ENCODE measurements at regions not wholly inside any gene's neighbourhood (a gene's known extent, or its start where the extent isn't known, plus 50 kb on each side); places are given as distances from the start of the nearest gene placed in this dataset.

DNA sequence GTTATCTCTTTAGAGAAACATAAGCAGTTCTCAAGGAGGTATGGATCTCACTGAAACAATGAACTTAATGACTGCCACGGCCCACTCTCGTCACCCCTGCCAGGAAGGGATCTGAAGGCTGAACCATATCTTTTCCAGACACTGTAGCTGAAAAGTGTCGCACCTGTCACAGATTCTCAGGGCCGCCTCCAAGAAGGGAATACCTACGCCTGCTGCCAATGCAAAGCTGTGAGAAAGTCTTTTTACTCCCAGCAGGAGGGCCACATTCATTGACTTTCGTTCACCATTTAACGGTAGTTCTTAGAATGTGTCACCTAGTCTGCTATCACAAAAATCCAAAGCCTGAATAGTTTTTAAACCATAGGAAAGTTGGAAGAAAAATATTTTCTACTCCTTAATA is 66.7 kb upstream of the SH3BP4 start:
- no peak for DNase-seq
- Histone ChIP-seq H3K4me3 (ENCODE audit: low read length) (no peak overlapping the region), H3K4me1 (ENCODE audit: control insufficient read depth, insufficient read depth, low read length) (no peaks in the 10 kb centered on the region), H3K27me3 (ENCODE audit: control insufficient read depth, insufficient read depth, low read length) (peaks cover 3% of the 10 kb centered on the region), H3K9me3 (ENCODE audit: control insufficient read depth, insufficient read depth, low read length) (no peaks in the 10 kb centered on the region), H3K36me3 (ENCODE audit: control insufficient read depth, insufficient read depth, low read length) (no peaks in the 10 kb centered on the region), H3K27ac (ENCODE audit: low read length) (no peak overlapping the region)
- H3K4me3 Mint-ChIP-seq, result no peak overlapping the region
- H3K9me3 Mint-ChIP-seq, result no peaks in the 10 kb centered on the region
- no peaks in the 10 kb centered on the region for H3K4me1 Mint-ChIP-seq
- no peaks in the 10 kb centered on the region for H3K36me3 Mint-ChIP-seq
- no peak overlapping the region for H3K27ac Mint-ChIP-seq
- peaks cover 0 to 3% of the 10 kb centered on the region in 2 donors for H3K27me3 Mint-ChIP-seq (ENCODE audit: low read depth in 2 of 2)
- 92% methylated on average over 6 of the region's 7 CpGs for WGBS (ENCODE audit: insufficient coverage)
- TF ChIP-seq, protein P1, sequence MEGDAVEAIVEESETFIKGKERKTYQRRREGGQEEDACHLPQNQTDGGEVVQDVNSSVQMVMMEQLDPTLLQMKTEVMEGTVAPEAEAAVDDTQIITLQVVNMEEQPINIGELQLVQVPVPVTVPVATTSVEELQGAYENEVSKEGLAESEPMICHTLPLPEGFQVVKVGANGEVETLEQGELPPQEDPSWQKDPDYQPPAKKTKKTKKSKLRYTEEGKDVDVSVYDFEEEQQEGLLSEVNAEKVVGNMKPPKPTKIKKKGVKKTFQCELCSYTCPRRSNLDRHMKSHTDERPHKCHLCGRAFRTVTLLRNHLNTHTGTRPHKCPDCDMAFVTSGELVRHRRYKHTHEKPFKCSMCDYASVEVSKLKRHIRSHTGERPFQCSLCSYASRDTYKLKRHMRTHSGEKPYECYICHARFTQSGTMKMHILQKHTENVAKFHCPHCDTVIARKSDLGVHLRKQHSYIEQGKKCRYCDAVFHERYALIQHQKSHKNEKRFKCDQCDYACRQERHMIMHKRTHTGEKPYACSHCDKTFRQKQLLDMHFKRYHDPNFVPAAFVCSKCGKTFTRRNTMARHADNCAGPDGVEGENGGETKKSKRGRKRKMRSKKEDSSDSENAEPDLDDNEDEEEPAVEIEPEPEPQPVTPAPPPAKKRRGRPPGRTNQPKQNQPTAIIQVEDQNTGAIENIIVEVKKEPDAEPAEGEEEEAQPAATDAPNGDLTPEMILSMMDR (IDR thresholded peaks at IDR 0.05), result no peak
- no peak for ATAC-seq
- intact Hi-C loops (cut with micrococcal nuclease), result no loop called here

DNA sequence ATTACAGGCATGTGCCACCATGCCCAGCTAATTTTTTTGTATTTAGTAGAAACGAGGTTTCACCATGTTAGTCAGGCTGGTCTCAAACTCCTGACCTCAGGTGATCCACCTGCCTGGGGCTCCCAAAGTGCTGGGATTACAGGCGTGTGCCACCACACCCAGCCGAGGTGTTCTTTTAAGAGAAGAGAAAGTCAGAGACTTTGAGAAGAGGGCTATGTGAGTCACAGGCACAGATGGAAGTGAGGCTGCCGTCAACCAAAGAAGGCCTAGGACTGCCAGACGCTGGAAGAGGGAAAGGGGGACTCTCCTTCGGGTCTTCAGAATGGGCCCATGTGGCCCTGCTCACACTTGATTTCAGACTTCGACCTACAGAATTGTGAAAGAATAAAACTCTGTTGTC is 67.2 kb upstream of the SH3BP4 start:
- Histone ChIP-seq H3K4me1 (ENCODE audit: control insufficient read depth, insufficient read depth, low read length) (no peaks in the 10 kb centered on the region), H3K36me3 (ENCODE audit: control insufficient read depth, insufficient read depth, low read length) (no peaks in the 10 kb centered on the region), H3K27me3 (ENCODE audit: control insufficient read depth, insufficient read depth, low read length) (peaks cover 3% of the 10 kb centered on the region), H3K9me3 (ENCODE audit: control insufficient read depth, insufficient read depth, low read length) (no peaks in the 10 kb centered on the region), H3K4me3 (ENCODE audit: low read length) (no peak overlapping the region), H3K27ac (ENCODE audit: low read length) (no peak overlapping the region)
- Mint-ChIP-seq H3K4me1 (no peaks in the 10 kb centered on the region), H3K27ac (no peak overlapping the region), H3K36me3 (no peaks in the 10 kb centered on the region), H3K9me3 (no peaks in the 10 kb centered on the region), H3K4me3 (no peak overlapping the region), H3K27me3 (ENCODE audit: low read depth in 2 of 2) (peaks cover 0 to 3% of the 10 kb centered on the region in 2 donors)
- 88% methylated on average over 7 of the region's 7 CpGs for WGBS (ENCODE audit: insufficient coverage)
- DNase-seq, result no peak
- intact Hi-C loops (cut with micrococcal nuclease), result no loop called here
- no peak for ATAC-seq
- TF ChIP-seq, protein P1 (IDR thresholded peaks at IDR 0.05), result no peak

DNA sequence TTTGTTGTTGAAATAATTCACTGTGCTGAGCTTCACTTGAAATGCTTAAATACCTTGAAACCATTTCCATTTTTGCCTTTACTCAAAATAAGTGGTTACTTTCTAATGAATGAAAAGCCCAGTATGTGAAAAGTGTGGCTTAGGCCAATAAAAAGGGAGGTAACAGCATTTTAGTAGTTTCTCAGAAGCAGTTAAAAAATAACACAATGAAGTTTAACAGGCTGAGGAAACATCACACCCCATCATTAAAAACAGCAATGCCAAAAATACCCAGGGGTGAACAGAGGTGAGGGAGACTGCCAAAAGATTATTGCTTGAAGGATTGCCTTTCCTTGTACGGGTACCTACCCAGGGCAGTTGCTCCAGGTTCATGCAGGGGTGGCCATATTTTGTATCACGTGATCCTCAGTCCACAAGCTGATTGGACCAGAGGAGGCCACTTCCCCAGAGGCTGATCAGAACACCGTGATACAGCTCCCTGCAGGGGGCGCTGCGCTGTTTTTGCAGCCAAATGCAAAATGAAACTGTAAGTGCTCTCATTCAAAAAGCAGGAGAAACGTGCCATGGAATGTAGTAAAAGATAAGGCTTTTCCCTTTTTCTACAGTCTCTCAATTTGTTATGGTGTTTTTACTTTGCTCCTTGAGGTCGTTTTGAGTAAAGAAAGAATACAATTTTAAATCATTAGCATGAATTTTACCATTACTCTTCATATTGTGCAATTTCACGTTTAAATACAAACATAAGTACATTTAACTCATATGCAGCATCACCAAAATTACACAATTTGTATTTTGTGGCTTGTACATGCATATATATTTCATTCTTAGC is 70.2 kb upstream of the SH3BP4 start:
- H3K4me1 ChIP-seq (ENCODE audit: control insufficient read depth, insufficient read depth, low read length), result no peaks in the 10 kb centered on the region
- WGBS (ENCODE audit: insufficient coverage), result 72% methylated on average over 6 of the region's 8 CpGs
- peaks cover 3% of the 10 kb centered on the region for H3K27me3 ChIP-seq (ENCODE audit: control insufficient read depth, insufficient read depth, low read length)
- peak; percentile 23 to 52 for DNase-seq
- ATAC-seq, result peak; percentile 62 to 83 (median 64)
- Mint-ChIP-seq H3K4me1 (no peaks in the 10 kb centered on the region), H3K36me3 (no peaks in the 10 kb centered on the region), H3K27ac (no peak overlapping the region), H3K9me3 (no peaks in the 10 kb centered on the region), H3K4me3 (no peak overlapping the region), H3K27me3 (ENCODE audit: low read depth in 2 of 2) (peaks cover 3 to 7% of the 10 kb centered on the region in 2 donors)
- TF ChIP-seq, protein P1 (IDR thresholded peaks at IDR 0.05), result peak; percentile 37
- intact Hi-C loops (cut with micrococcal nuclease), result no loop called here
- H3K4me3 ChIP-seq (ENCODE audit: low read length), result no peak overlapping the region
- H3K36me3 ChIP-seq (ENCODE audit: control insufficient read depth, insufficient read depth, low read length), result no peaks in the 10 kb centered on the region
- H3K9me3 ChIP-seq (ENCODE audit: control insufficient read depth, insufficient read depth, low read length), result no peaks in the 10 kb centered on the region
- H3K27ac ChIP-seq (ENCODE audit: low read length), result no peak overlapping the region

Data from natural killer cell (primary cell).